HL-60 (cell line): ENCODE measurements at regions not wholly inside any gene's neighbourhood (a gene's known extent, or its start where the extent isn't known, plus 50 kb on each side); places are given as distances from the start of the nearest gene placed in this dataset.

Experiments used
- DNase-seq, 2 experiments: peaks; one replicate each; pipeline ENCODE4 v3.0.0-alpha.2; 2010 to 2020; ENCODE audit warnings: low read depth in 1 of 2, low spot score in 1 of 2
- H3K27ac ChIP-seq: fragments of 250-450 bp; sonication (Bioruptor Pico); replicated peaks from 2 replicates; pipeline ENCODE4 v1.5.1; 2020; ENCODE audit warnings: mild to moderate bottlenecking, moderate library complexity
- H3K27me3 ChIP-seq: fragments of 250-450 bp; sonication (Bioruptor Pico); 2 replicates; pipeline ENCODE4 v1.5.1; 2021; ENCODE audit warnings: mild to moderate bottlenecking, moderate library complexity; ENCODE audit not compliant: insufficient read depth, poor library complexity, severe bottlenecking
- H3K4me3 ChIP-seq: replicated peaks from 2 replicates; pipeline ENCODE4 v1.5.1; 2011; ENCODE audit warnings: mild to moderate bottlenecking, control low read depth, low read length; ENCODE audit not compliant: insufficient read depth
- CTCF ChIP-seq: IDR thresholded peaks from one replicate; pipeline ENCODE4 v1.5.1; 2011; ENCODE audit warnings: low read length, control low read depth, inconsistent platforms; ENCODE audit not compliant: insufficient read depth
- GABPA ChIP-seq: IDR thresholded peaks from 2 replicates; pipeline ENCODE4 v1.6.1; 2012; ENCODE audit warnings: low read depth
- POLR2AphosphoS5 ChIP-seq: IDR thresholded peaks from 2 replicates; pipeline ENCODE4 v1.6.1; 2012; ENCODE audit warnings: low read depth
- REST ChIP-seq: IDR thresholded peaks from 2 replicates; pipeline ENCODE4 v1.6.1; 2012; ENCODE audit warnings: low read depth; ENCODE audit not compliant: insufficient replicate concordance
- SPI1 ChIP-seq: IDR thresholded peaks from 2 replicates; pipeline ENCODE4 v1.6.1; 2012; ENCODE audit warnings: low read depth, mild to moderate bottlenecking, borderline replicate concordance

GRCh38 chr4:8710946-8711345 lies 118.4 kb downstream of the CPZ start:
- no peaks in the 10 kb centered on the region for H3K27me3 ChIP-seq
- TF ChIP-seq REST (no peak), SPI1 (no peak), POLR2AphosphoS5 (no peak)
- H3K27ac ChIP-seq = no peak overlapping the region
- no peak overlapping the region for H3K4me3 ChIP-seq
- no peak for DNase-seq

- H3K27me3 ChIP-seq = no peaks in the 10 kb centered on the region
- H3K4me3 ChIP-seq = no peak overlapping the region
- no peak for DNase-seq
- H3K27ac ChIP-seq = no peak overlapping the region
- TF ChIP-seq POLR2AphosphoS5 (no peak), SPI1 (no peak), REST (no peak), CTCF (no peak), GABPA (no peak)
Measured at GRCh38 chr4:8710416-8710815, 117.9 kb downstream of the CPZ start.

GRCh38 chr4:8709729-8710360 lies 117.3 kb downstream of the CPZ start:
- H3K4me3 ChIP-seq = no peak overlapping the region
- no peak overlapping the region for H3K27ac ChIP-seq
- no peak for DNase-seq
- no peaks in the 10 kb centered on the region for H3K27me3 ChIP-seq
- TF ChIP-seq CTCF (no peak), SPI1 (no peak), POLR2AphosphoS5 (no peak), GABPA (no peak), REST (no peak)
